WI38 (cell line): ENCODE measurements at regions not wholly inside any gene's neighbourhood (a gene's known extent, or its start where the extent isn't known, plus 50 kb on each side); places are given as distances from the start of the nearest gene placed in this dataset.

Source experiments
- H3K4me3 ChIP-seq: 2 replicates; pipeline ENCODE4 v1.5.1; 2011; ENCODE audit warnings: low read depth, mild to moderate bottlenecking, control low read depth, low read length
- CTCF ChIP-seq: IDR thresholded peaks from 2 replicates; pipeline ENCODE4 v1.5.1; 2012; ENCODE audit warnings: low read depth, mild to moderate bottlenecking, control low read depth, low read length

- H3K4me3 ChIP-seq: no peak overlapping the region
- no peak for TF ChIP-seq CTCF
Observed at GRCh38 chr14:97385727-97386126, 588.5 kb downstream of the VRK1 start.

- no peak overlapping the region for H3K4me3 ChIP-seq
- TF ChIP-seq CTCF: no peak
Observed at GRCh38 chr14:97387252-97387874, 590.2 kb downstream of the VRK1 start.

- H3K4me3 ChIP-seq: no peak overlapping the region
- no peak for TF ChIP-seq CTCF
Observed at GRCh38 chr14:97388408-97388807, 591.2 kb downstream of the VRK1 start.

- H3K4me3 ChIP-seq: no peak overlapping the region
- no peak for TF ChIP-seq CTCF
Observed at GRCh38 chr14:97390096-97390724, 593.0 kb downstream of the VRK1 start.

- no peak overlapping the region for H3K4me3 ChIP-seq
- no peak for TF ChIP-seq CTCF
Observed at GRCh38 chr14:97393244-97393643, 596.1 kb downstream of the VRK1 start.

- no peak overlapping the region for H3K4me3 ChIP-seq
- no peak for TF ChIP-seq CTCF
Observed at GRCh38 chr14:97395068-97395467, 597.9 kb downstream of the VRK1 start.

GRCh38 chr14:97401714-97402113, 604.5 kb downstream of the VRK1 start:
- no peak for TF ChIP-seq CTCF
- no peak overlapping the region for H3K4me3 ChIP-seq
